HepG2 (cell line): ENCODE measurements at regions not wholly inside any gene's neighbourhood (a gene's known extent, or its start where the extent isn't known, plus 50 kb on each side); places are given as distances from the start of the nearest gene placed in this dataset.

Source experiments
- ATAC-seq: fragments of 200-7000 bp; cut with Tn5 transposase; 3 replicates; pipeline ENCODE4 v1.9.1; 2020; ENCODE audit warnings: mild to moderate bottlenecking, moderate library complexity
- BruUV-seq: library from RNA; stranded (reverse); fragments of 400-500 nt; replicated peaks from 2 replicates; lab custom pipeline; 2021; lab: Mats Ljungman, UMichigan
- CTCF ChIA-PET: fragments of 300-600 bp; formaldehyde crosslinking; extraction: SDS; loops from one replicate; lab custom pipeline; 2021; ENCODE audit warnings: low total read pairs, inconsistent platforms, low intra/inter-chr PET ratio; lab: Yijun Ruan, JAX
- POLR2A ChIA-PET: fragments of 350-600 bp; sonication (Branson Sonifier 250); formaldehyde crosslinking; loops from one replicate; lab custom pipeline; 2020; ENCODE audit warnings: antibody characterized with exemption, inconsistent platforms; lab: Yijun Ruan, JAX
- DNase-seq: peaks from one replicate; pipeline ENCODE4 v3.0.0-alpha.2; 2015; ENCODE audit warnings: low spot score
- FAIRE-seq: peaks from 3 replicates; lab custom pipeline; 2011; peaks lifted over from hg19 to GRCh38; lab: Jason Lieb, UNC
- H2AFZ ChIP-seq: one replicate; pipeline ENCODE4 v1.6.1; 2011; ENCODE audit warnings: low read length, inconsistent platforms
- H3K27ac ChIP-seq: fragments of 300-600 bp; 3 replicates; pipeline ENCODE4 v1.8.0; 2011; ENCODE audit warnings: mixed run types, mild to moderate bottlenecking, mixed read lengths, low read length, inconsistent platforms; ENCODE audit not compliant: insufficient read depth; ENCODE audit errors: extremely low read length
- H3K27me3 ChIP-seq, 2 experiments: fragments of 200-600 bp in 1 of 2; 2 replicates in 1 of 2; 3 replicates in 1 of 2; pipeline versions ENCODE4 v1.6.0 to v1.8.0; 2011; ENCODE audit warnings: low read length in 2 of 2, mild to moderate bottlenecking in 2 of 2, moderate library complexity in 2 of 2, inconsistent platforms in 1 of 2; ENCODE audit not compliant: insufficient read depth in 2 of 2, control insufficient read depth in 1 of 2
- H3K36me3 ChIP-seq, 2 experiments: fragments of 200-600 bp in 1 of 2; replicated peaks in 1 of 2; 2 replicates in 1 of 2; 3 replicates in 1 of 2; pipeline versions ENCODE4 v1.5.1 to v1.8.0; 2011; ENCODE audit warnings: low read length in 2 of 2, inconsistent platforms in 1 of 2; ENCODE audit not compliant: insufficient read depth in 2 of 2, control insufficient read depth in 1 of 2
- H3K4me1 ChIP-seq: 2 replicates; pipeline ENCODE4 v1.5.1; 2012; ENCODE audit warnings: low read length, inconsistent platforms; ENCODE audit not compliant: insufficient read depth
- H3K4me2 ChIP-seq: 2 replicates; pipeline ENCODE4 v1.6.0; 2011; ENCODE audit warnings: low read depth, low read length, inconsistent platforms
- H3K4me3 ChIP-seq, 3 experiments: fragments of 200-600 bp in 1 of 3; sonication (generic), shearing (Covaris generic) in 1 of 3; replicated peaks in 1 of 3; 2 replicates each; pipeline ENCODE4 v1.5.1; 2011 to 2016; ENCODE audit warnings: low read length in 3 of 3, inconsistent platforms in 2 of 3, low read depth in 2 of 3, mild to moderate bottlenecking in 2 of 3, control low read depth in 1 of 3, mixed read lengths in 1 of 3; ENCODE audit not compliant: insufficient read depth in 1 of 3
- H3K79me2 ChIP-seq: one replicate; pipeline ENCODE4 v1.6.1; 2011; ENCODE audit warnings: low read length, inconsistent platforms; ENCODE audit not compliant: insufficient read depth
- H3K9ac ChIP-seq: 2 replicates; pipeline ENCODE4 v1.6.0; 2011; ENCODE audit warnings: mild to moderate bottlenecking, low read depth, low read length, inconsistent platforms; ENCODE audit not compliant: insufficient read depth
- H3K9me3 ChIP-seq: 2 replicates; pipeline ENCODE4 v1.5.1; 2012; ENCODE audit warnings: mild to moderate bottlenecking, low read length
- H4K20me1 ChIP-seq: 2 replicates; pipeline ENCODE4 v1.6.0; 2011; ENCODE audit warnings: inconsistent platforms, mild to moderate bottlenecking, low read length, moderate library complexity; ENCODE audit not compliant: insufficient read depth
- ATF7 ChIP-seq, 2 experiments: fragments of 450-650 bp in 1 of 2; sonication (generic) in 1 of 2; formaldehyde crosslinking in 1 of 2; IDR thresholded peaks; 2 replicates each; pipeline versions ENCODE4 v1.4.0 to v1.6.1; 2016 to 2020; ENCODE audit warnings: antibody characterized with exemption in 1 of 2, mild to moderate bottlenecking in 1 of 2, missing genetic modification reagents in 1 of 2
- ESRRA ChIP-seq: sonication (generic); formaldehyde crosslinking; IDR thresholded peaks from 2 replicates; pipeline ENCODE4 v1.5.1; 2020; ENCODE audit warnings: mild to moderate bottlenecking, low read depth, missing genetic modification reagents
- KMT2A ChIP-seq: sonication (generic); formaldehyde crosslinking; IDR thresholded peaks from 2 replicates; pipeline ENCODE4 v1.4.0; 2020; ENCODE audit warnings: missing genetic modification reagents
- MATR3 ChIP-seq: sonication (generic); formaldehyde crosslinking; IDR thresholded peaks from 2 replicates; pipeline ENCODE4 v1.4.0; 2020; ENCODE audit warnings: missing genetic modification reagents
- MBNL3 ChIP-seq: fragments of 250-450 bp; sonication (Bioruptor Pico); conservative IDR thresholded peaks from 2 replicates; pipeline ENCODE4 v1.8.0; 2022; ENCODE audit warnings: mild to moderate bottlenecking, inconsistent platforms
- MEIS1 ChIP-seq: sonication (generic); formaldehyde crosslinking; IDR thresholded peaks from 2 replicates; pipeline ENCODE4 v1.9.0; 2021; ENCODE audit warnings: mild to moderate bottlenecking, missing genetic modification reagents, moderate library complexity, borderline replicate concordance
- NFKBIZ ChIP-seq: IDR thresholded peaks from 2 replicates; pipeline ENCODE4 v1.6.1; 2018; ENCODE audit warnings: missing genetic modification reagents, missing compliant biosample characterization
- ZBED4 ChIP-seq: sonication (generic); formaldehyde crosslinking; IDR thresholded peaks from 2 replicates; pipeline ENCODE4 v1.4.0; 2020; ENCODE audit warnings: missing genetic modification reagents, borderline replicate concordance
- ZFP36 ChIP-seq: fragments of 150-350 bp; IDR thresholded peaks from 2 replicates; pipeline ENCODE4 v1.6.1; 2018; ENCODE audit warnings: borderline replicate concordance, low read length, low read depth; ENCODE audit not compliant: partially characterized antibody
- ZFP41 ChIP-seq: sonication (generic); formaldehyde crosslinking; IDR thresholded peaks from 2 replicates; pipeline ENCODE4 v1.4.0; 2020; ENCODE audit warnings: mild to moderate bottlenecking, missing genetic modification reagents, borderline replicate concordance
- ZNF17 ChIP-seq: sonication (generic); formaldehyde crosslinking; IDR thresholded peaks from 2 replicates; pipeline ENCODE4 v1.5.0; 2020; ENCODE audit warnings: mild to moderate bottlenecking, missing genetic modification reagents
- ZNF577 ChIP-seq: sonication (generic); formaldehyde crosslinking; IDR thresholded peaks from 2 replicates; pipeline ENCODE4 v1.4.0; 2020; ENCODE audit warnings: mild to moderate bottlenecking, low read depth, missing genetic modification reagents, borderline replicate concordance
- ZNF687 ChIP-seq: sonication (generic); formaldehyde crosslinking; IDR thresholded peaks from 2 replicates; pipeline ENCODE4 v1.5.1; 2020; ENCODE audit warnings: mild to moderate bottlenecking, missing genetic modification reagents, moderate library complexity
- ZSCAN21 ChIP-seq: sonication (generic); formaldehyde crosslinking; IDR thresholded peaks from 2 replicates; pipeline ENCODE4 v1.8.0; 2022; ENCODE audit warnings: mild to moderate bottlenecking, missing genetic modification reagents, moderate library complexity, borderline replicate concordance
- WGBS: methylation state at CpG from one replicate; pipeline ENCODE4 v1.1.6; 2017; ENCODE audit warnings: low lambda C conversion rate; 5-methylcytosine and 5-hydroxymethylcytosine counted together
- in situ Hi-C: cut with HindIII; loops from 2 replicates; pipeline ENCODE4 v1.10.0; 2017; ENCODE audit warnings: low pct_unique_long_range_greater_than_20kb; ENCODE audit not compliant: extremely low pct_ligation_motif_present
- intact Hi-C: fragments of 100-400 bp; cut with micrococcal nuclease; formaldehyde crosslinking; loops from one replicate; pipeline ENCODE4 v1.10.0; 2022; ENCODE audit not compliant: unreplicated experiment

- TF ChIP-seq ZFP36 (no peak), ZNF17 (CRISPR knock-in tag) (no peak), NFKBIZ (no peak)
Observed at GRCh38 chr14:53295985-53296582, 143.0 kb upstream of the DDHD1 start (continued).

GRCh38 chr14:53295372-53295771, 142.2 kb upstream of the DDHD1 start:
- no peak overlapping the region for H2AFZ ChIP-seq
- no peaks in the 10 kb centered on the region for H3K9me3 ChIP-seq
- peaks cover 0 to 18% of the 10 kb centered on the region in 2 experiments; a peak in 1 of 5 replicates for H3K27me3 ChIP-seq
- H3K36me3 ChIP-seq: no peaks in the 10 kb centered on the region
- ChIA-PET POLR2A (no interaction called here), CTCF (interaction anchor here (2.4 kb wide), 1 partner anchor 1053 kb away, joined by 16 read pairs; no protein-coding TSS in a partner anchor)
- FAIRE-seq (no peak), DNase-seq (no peak), ATAC-seq (no peak)
- 48% methylated on average over 4 of the region's 4 CpGs for WGBS
- no peak overlapping the region for H3K4me3 ChIP-seq
- no peak overlapping the region for H3K4me2 ChIP-seq
- H3K79me2 ChIP-seq: no peaks in the 10 kb centered on the region
- in situ Hi-C loops: loop anchor here (10.0 kb wide), 1 partner anchor 1049 kb away; no protein-coding TSS in a partner anchor
- intact Hi-C loops: no loop called here
- no peaks in the 10 kb centered on the region for H3K4me1 ChIP-seq
- H3K27ac ChIP-seq: no peak overlapping the region
- TF ChIP-seq MATR3 (CRISPR knock-in tag) (no peak), ZSCAN21 (CRISPR knock-in tag) (no peak), ZNF687 (CRISPR knock-in tag) (no peak), MBNL3 (no peak), ZFP41 (CRISPR knock-in tag) (no peak), ATF7 (IDR thresholded peaks at IDR 0.05) (no peak), ATF7 (CRISPR knock-in tag; IDR thresholded peaks at IDR 0.05) (no peak), ESRRA (CRISPR knock-in tag) (no peak), MEIS1 (CRISPR knock-in tag) (no peak), ZNF577 (CRISPR knock-in tag) (no peak), KMT2A (no peak), ZBED4 (CRISPR knock-in tag) (no peak)
- TF ChIP-seq, all 625 proteins: peak for 0
- BruUV-seq: no TSS peak
- Histone ChIP-seq H3K9ac (no peak overlapping the region), H4K20me1 (0 out of 2 replicates have a peak, but pooled peaks cover 4% of the 10 kb centered on the region)
